ENCODE measurements at regions not wholly inside any gene's neighbourhood (a gene's known extent, or its start where the extent isn't known, plus 50 kb on each side); places are given as distances from the start of the nearest gene placed in this dataset.
"Not testable (repeated sequence)": the region's sequence is repeated elsewhere in the genome, so short reads cannot be mapped to it uniquely, and the experiment has no call there.

GRCh38 chr17:54712798-54713197 is 187.9 kb upstream of the TOM1L1 start:
- H4K8ac ChIP-seq (ENCODE audit: extremely low read depth, insufficient read depth, low read length); H2BK12ac ChIP-seq (ENCODE audit: low read depth, low read length); H3K23me2 ChIP-seq (ENCODE audit: low read depth, low read length); H3K56ac ChIP-seq (replicated peaks; ENCODE audit: insufficient read length, low read depth, low read length); H3K36me3 ChIP-seq (ENCODE audit: control insufficient read depth in 2 of 4, insufficient read depth in 4 of 4, low read length in 3 of 4); H2AFZ ChIP-seq (ENCODE audit: low read length); H3K4me2 ChIP-seq (ENCODE audit: insufficient read depth in 1 of 2, low read depth in 2 of 2, low read length in 2 of 2); H2AK5ac ChIP-seq (ENCODE audit: low read depth, low read length); H3K4me3 ChIP-seq (ENCODE audit: extremely low read depth in 1 of 4, insufficient read depth in 2 of 4, low read depth in 3 of 4, low read length in 4 of 4); H2BK5ac ChIP-seq (ENCODE audit: low read depth, low read length); POLR2A ChIA-PET (ENCODE audit: partially characterized antibody); H2BK120ac ChIP-seq (replicated peaks; ENCODE audit: low read depth, low read length); H3K14ac ChIP-seq (ENCODE audit: insufficient read length); H3K18ac ChIP-seq (ENCODE audit: extremely low read depth, low read length); H4K20me1 ChIP-seq (replicated peaks in 1 of 2; ENCODE audit: control insufficient read depth in 1 of 2, insufficient read depth in 2 of 2, low read length in 2 of 2); FAIRE-seq; H3K79me1 ChIP-seq (ENCODE audit: low read depth, low read length); H3K79me2 ChIP-seq (ENCODE audit: control insufficient read depth in 1 of 2, insufficient read depth in 2 of 2, low read length in 2 of 2); H3K9ac ChIP-seq (replicated peaks in 1 of 4; ENCODE audit: extremely low read depth in 1 of 4, low read depth in 3 of 4, low read length in 3 of 4); DNase-seq (ENCODE audit: low read depth in 1 of 2, low spot score in 2 of 2); H4K91ac ChIP-seq (replicated peaks; ENCODE audit: insufficient read length, low read length); H3K9me3 ChIP-seq (ENCODE audit: insufficient read depth in 2 of 2, low read depth in 1 of 2, low read length in 1 of 2); H2BK15ac ChIP-seq (ENCODE audit: low read length); H3K27me3 ChIP-seq (replicated peaks in 1 of 4; ENCODE audit: control insufficient read depth in 3 of 4, extremely low read depth in 1 of 4, insufficient read depth in 3 of 4, low read length in 3 of 4); H3K23ac ChIP-seq (ENCODE audit: insufficient read length); H2BK20ac ChIP-seq (ENCODE audit: low read length); H3K27ac ChIP-seq (ENCODE audit: low read depth, low read length); H4K5ac ChIP-seq (ENCODE audit: insufficient read length, low read depth, low read length); H3K4me1 ChIP-seq (replicated peaks in 1 of 4; ENCODE audit: control insufficient read depth in 3 of 4, insufficient read depth in 4 of 4, low read length in 3 of 4); H3K4ac ChIP-seq (replicated peaks; ENCODE audit: insufficient read length, low read depth, low read length): not testable (repeated sequence)
- WGBS, 2 experiments (ENCODE audit: extremely low coverage in 1 of 2, insufficient coverage in 1 of 2, insufficient read length in 1 of 2, insufficient replicate concordance in 2 of 2, low coverage in 1 of 2, low lambda C conversion rate in 2 of 2, missing lambda C conversion rate in 1 of 2) = 63% methylated on average over 4 of the region's 4 CpGs; no CpG with 5 or more reads in 1 of the 2 experiments
- CTCF ChIA-PET (ENCODE audit: partially characterized antibody) = interaction anchor here (1.2 kb wide), 1 partner anchor 42 kb away, joined by 3 read pairs; no protein-coding TSS in a partner anchor
